ENCODE measurements at regions not wholly inside any gene's neighbourhood (a gene's known extent, or its start where the extent isn't known, plus 50 kb on each side); places are given as distances from the start of the nearest gene placed in this dataset.
A peak's percentile ranks its signal among the peaks of the same experiment; 100 is the strongest.

DNA sequence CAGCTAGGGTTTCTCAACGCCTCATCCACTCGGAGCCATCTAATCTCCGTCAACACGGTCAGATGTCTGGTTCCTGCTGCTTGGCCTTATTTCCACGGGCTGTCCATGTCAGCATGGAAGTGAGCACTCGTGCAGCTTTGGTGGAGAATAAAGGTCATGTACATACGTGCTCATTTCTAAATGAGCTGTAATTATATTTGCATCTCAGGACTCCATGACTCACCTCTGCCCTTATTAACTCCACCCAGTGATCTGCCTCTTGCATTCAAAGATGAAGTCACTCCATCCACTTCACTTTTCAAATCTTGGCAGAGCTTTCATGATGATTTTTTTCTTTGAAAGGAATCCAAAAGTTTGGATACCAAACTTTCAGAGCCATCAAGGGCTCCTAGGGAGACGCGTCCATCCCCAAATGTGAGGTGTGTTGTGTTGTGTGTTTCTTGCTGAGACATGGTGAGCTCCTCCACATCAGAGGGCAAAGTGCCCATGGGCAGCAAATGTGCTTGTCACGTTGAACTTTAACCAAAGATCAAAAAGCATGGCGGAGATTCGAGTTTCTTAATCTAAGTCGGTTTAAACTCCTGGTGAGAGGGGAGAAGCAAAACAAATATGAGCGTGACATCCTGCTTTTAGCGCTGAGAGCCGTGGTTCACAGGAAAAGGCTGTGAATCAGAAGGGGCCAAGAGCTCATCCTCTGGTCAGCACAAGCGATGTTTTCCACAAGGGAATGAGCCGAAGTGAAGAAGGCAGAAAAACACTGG is 68.6 kb upstream of the ERRFI1 start (continued):
- TF ChIP-seq, protein P1, sequence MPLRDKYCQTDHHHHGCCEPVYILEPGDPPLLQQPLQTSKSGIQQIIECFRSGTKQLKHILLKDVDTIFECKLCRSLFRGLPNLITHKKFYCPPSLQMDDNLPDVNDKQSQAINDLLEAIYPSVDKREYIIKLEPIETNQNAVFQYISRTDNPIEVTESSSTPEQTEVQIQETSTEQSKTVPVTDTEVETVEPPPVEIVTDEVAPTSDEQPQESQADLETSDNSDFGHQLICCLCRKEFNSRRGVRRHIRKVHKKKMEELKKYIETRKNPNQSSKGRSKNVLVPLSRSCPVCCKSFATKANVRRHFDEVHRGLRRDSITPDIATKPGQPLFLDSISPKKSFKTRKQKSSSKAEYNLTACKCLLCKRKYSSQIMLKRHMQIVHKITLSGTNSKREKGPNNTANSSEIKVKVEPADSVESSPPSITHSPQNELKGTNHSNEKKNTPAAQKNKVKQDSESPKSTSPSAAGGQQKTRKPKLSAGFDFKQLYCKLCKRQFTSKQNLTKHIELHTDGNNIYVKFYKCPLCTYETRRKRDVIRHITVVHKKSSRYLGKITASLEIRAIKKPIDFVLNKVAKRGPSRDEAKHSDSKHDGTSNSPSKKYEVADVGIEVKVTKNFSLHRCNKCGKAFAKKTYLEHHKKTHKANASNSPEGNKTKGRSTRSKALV (CRISPR knock-in tag; IDR thresholded peaks at IDR 0.05), result peak; percentile 57
- TF ChIP-seq MED13 (CRISPR knock-in tag; IDR thresholded peaks at IDR 0.05) (peak; percentile 57; the same call in 1 of the 2 replicates), NFKB2 (CRISPR knock-in tag; IDR thresholded peaks at IDR 0.05; ENCODE audit: borderline replicate concordance) (no peak), MTA1 (CRISPR knock-in tag; IDR thresholded peaks at IDR 0.05; ENCODE audit: borderline replicate concordance) (no peak), NFYC (CRISPR knock-in tag; IDR thresholded peaks at IDR 0.05) (no peak), BORCS8-MEF2B (CRISPR knock-in tag; IDR thresholded peaks at IDR 0.05) (no peak), PAWR (CRISPR knock-in tag; IDR thresholded peaks at IDR 0.05; ENCODE audit: borderline replicate concordance) (no peak), STAT5B (CRISPR knock-in tag; IDR thresholded peaks at IDR 0.05) (no peak), HMGA1 (CRISPR knock-in tag; conservative IDR thresholded peaks at IDR 0.05) (no peak), ZNF7 (CRISPR knock-in tag; IDR thresholded peaks at IDR 0.05) (no peak), ZZZ3 (CRISPR knock-in tag; IDR thresholded peaks at IDR 0.05; ENCODE audit: borderline replicate concordance) (no peak), ZNF10 (CRISPR knock-in tag; IDR thresholded peaks at IDR 0.05; ENCODE audit: borderline replicate concordance, low read depth) (no peak)
- TF ChIP-seq, protein P2, sequence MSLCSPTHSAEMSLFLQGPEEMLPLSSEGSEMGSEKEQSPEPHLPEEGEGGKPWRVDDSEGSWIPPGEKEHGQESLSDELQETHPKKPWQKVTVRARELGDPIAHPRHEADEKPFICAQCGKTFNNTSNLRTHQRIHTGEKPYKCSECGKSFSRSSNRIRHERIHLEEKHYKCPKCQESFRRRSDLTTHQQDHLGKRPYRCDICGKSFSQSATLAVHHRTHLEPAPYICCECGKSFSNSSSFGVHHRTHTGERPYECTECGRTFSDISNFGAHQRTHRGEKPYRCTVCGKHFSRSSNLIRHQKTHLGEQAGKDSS (CRISPR knock-in tag; IDR thresholded peaks at IDR 0.05; ENCODE audit: borderline replicate concordance, low read depth), result no peak
- TF ChIP-seq, protein P3, sequence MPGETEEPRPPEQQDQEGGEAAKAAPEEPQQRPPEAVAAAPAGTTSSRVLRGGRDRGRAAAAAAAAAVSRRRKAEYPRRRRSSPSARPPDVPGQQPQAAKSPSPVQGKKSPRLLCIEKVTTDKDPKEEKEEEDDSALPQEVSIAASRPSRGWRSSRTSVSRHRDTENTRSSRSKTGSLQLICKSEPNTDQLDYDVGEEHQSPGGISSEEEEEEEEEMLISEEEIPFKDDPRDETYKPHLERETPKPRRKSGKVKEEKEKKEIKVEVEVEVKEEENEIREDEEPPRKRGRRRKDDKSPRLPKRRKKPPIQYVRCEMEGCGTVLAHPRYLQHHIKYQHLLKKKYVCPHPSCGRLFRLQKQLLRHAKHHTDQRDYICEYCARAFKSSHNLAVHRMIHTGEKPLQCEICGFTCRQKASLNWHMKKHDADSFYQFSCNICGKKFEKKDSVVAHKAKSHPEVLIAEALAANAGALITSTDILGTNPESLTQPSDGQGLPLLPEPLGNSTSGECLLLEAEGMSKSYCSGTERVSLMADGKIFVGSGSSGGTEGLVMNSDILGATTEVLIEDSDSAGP (CRISPR knock-in tag; IDR thresholded peaks at IDR 0.05; ENCODE audit: borderline replicate concordance), result no peak
- TF ChIP-seq, protein P4, sequence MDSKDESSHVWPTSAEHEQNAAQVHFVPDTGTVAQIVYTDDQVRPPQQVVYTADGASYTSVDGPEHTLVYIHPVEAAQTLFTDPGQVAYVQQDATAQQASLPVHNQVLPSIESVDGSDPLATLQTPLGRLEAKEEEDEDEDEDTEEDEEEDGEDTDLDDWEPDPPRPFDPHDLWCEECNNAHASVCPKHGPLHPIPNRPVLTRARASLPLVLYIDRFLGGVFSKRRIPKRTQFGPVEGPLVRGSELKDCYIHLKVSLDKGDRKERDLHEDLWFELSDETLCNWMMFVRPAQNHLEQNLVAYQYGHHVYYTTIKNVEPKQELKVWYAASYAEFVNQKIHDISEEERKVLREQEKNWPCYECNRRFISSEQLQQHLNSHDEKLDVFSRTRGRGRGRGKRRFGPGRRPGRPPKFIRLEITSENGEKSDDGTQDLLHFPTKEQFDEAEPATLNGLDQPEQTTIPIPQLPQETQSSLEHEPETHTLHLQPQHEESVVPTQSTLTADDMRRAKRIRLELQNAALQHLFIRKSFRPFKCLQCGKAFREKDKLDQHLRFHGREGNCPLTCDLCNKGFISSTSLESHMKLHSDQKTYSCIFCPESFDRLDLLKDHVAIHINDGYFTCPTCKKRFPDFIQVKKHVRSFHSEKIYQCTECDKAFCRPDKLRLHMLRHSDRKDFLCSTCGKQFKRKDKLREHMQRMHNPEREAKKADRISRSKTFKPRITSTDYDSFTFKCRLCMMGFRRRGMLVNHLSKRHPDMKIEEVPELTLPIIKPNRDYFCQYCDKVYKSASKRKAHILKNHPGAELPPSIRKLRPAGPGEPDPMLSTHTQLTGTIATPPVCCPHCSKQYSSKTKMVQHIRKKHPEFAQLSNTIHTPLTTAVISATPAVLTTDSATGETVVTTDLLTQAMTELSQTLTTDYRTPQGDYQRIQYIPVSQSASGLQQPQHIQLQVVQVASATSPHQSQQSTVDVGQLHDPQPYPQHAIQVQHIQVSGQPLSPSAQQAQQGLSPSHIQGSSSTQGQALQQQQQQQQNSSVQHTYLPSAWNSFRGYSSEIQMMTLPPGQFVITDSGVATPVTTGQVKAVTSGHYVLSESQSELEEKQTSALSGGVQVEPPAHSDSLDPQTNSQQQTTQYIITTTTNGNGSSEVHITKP (CRISPR knock-in tag; IDR thresholded peaks at IDR 0.05; ENCODE audit: low read depth), result peak; percentile 18; the same call in 1 of the 2 replicates
- TF ChIP-seq, protein P5, sequence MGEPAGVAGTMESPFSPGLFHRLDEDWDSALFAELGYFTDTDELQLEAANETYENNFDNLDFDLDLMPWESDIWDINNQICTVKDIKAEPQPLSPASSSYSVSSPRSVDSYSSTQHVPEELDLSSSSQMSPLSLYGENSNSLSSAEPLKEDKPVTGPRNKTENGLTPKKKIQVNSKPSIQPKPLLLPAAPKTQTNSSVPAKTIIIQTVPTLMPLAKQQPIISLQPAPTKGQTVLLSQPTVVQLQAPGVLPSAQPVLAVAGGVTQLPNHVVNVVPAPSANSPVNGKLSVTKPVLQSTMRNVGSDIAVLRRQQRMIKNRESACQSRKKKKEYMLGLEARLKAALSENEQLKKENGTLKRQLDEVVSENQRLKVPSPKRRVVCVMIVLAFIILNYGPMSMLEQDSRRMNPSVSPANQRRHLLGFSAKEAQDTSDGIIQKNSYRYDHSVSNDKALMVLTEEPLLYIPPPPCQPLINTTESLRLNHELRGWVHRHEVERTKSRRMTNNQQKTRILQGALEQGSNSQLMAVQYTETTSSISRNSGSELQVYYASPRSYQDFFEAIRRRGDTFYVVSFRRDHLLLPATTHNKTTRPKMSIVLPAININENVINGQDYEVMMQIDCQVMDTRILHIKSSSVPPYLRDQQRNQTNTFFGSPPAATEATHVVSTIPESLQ (CRISPR knock-in tag; conservative IDR thresholded peaks at IDR 0.05), result no peak
